DMS 273 (cell line): ENCODE measurements at regions not wholly inside any gene's neighbourhood (a gene's known extent, or its start where the extent isn't known, plus 50 kb on each side); places are given as distances from the start of the nearest gene placed in this dataset.

ENCODE experiments used
- DNase-seq: peaks from one replicate; lab custom pipeline; 2025; ENCODE audit not compliant: unreplicated experiment; lab: John Stamatoyannopoulos, UW

DNA sequence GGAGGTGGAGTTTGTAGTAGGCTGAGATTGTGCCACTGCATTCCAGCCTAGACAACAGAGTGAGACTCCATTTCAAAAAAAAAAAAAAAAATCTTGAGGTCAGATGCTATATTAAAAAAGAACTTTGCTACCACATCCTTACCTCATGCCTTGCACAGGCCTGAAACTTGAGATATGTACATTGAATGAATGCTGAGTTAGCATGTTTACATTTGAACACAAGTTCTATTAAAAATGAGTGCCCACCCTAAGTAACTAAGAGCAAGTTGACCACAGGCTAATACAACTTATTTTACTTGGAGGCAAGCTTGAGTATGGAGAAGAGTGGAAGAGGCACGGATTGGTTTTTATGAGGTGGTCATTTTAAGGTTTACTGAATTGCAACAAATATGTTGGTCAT, 276.6 kb upstream of the GATB start:
- DNase-seq: no peak

DNA sequence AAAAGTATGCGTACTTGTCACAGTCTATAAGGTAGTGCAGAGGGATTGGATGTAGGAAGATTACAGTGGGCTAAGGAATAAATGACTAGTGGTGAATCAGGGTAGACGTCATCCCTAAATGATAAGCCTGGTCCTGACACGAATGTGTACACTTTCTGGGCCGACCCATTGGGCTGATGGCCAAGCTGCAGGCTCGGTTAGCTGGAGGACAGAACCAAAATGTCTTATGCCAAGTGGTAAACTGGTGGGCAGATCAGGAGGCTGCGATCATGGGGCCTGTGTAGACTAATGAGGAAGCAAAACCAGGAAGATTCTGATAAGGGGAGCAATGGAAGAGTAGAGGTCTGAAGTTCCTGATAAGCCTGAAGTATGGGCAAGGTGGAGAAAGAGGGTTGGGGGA, 272.8 kb upstream of the GATB start:
- DNase-seq: no peak

DNA sequence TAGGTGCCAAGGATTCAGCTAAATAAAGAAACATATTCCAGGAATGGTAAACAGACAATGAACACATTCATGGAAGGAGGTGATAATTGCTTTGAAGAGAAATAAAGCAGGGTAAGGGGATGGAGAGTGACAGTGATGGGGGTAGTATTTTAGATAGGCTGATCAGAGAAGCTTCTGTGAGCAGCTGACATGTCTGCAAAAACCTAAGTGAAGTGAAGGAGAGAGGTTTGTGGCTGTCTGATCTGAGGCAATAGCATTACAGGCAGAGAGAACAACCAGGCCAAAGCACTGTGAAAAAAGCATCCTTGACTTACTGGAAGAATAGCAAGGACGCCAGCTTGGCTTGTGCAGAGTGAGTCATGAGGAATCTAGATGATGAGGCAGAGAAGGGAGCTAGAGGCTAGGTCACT, 271.9 kb upstream of the GATB start:
- no peak for DNase-seq

GRCh38 chr4:152029631-152030030, 268.8 kb upstream of the GATB start:
- DNase-seq: no peak

- no peak for DNase-seq
Observed at GRCh38 chr4:152028131-152028530, 267.3 kb upstream of the GATB start.

DNA sequence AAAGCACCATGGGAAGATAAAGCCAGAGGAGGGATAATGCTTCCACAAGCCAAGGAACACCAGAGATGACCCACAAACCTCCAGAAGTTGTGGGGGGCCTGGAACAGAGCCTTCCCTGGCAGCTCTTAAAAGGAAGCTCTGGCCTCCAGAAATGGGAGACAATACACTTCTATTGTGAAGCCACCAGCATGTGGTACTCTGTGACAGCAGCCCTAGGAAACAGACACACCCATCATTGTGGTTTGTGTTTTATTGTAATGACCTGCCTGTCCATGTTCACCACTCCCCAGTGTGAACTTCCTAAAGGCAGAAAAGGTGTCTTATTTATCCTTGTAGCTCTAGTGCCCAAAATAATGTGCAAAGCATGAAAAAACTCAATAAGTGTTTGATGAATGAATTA, 264.1 kb upstream of the GATB start:
- DNase-seq: no peak

DNA sequence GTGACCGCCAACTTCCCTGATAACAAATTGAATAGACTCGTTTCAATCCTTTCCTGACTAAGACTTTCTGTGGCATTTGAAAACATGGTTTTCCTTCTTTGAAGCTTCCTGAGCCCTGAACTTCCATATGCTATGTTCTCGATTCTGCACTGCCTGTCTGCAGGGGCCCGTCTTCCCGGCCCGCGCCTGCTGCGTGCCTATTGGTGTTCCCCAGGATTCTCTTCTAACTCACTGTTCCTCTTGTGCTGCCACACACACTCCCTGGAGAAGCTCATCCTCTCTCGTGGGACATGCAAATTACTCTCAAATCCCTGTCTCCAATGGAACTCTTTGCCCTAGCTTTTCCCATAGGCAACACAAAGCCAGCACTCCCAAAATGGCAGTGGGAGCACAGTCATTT, 262.9 kb upstream of the GATB start:
- DNase-seq: no peak

DNA sequence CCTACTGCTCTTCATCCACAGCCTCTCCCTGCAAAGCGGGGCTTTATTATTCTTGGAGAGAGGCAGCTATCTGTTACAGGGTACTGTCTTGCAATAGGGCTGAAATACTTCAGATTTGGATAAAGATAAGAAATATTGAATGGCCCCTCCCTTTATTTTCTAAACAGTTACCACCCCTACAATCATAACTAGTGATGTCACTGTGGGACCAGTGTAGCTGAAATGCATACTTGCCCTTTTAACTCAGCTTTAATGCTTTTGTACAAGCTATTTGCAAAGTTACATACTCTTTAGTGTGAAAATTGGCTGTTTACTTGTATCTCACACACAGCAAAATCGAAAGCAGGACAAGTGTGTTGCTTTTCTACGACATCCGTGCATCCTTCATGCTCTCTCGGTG, 261.7 kb upstream of the GATB start:
- no peak for DNase-seq

DNA sequence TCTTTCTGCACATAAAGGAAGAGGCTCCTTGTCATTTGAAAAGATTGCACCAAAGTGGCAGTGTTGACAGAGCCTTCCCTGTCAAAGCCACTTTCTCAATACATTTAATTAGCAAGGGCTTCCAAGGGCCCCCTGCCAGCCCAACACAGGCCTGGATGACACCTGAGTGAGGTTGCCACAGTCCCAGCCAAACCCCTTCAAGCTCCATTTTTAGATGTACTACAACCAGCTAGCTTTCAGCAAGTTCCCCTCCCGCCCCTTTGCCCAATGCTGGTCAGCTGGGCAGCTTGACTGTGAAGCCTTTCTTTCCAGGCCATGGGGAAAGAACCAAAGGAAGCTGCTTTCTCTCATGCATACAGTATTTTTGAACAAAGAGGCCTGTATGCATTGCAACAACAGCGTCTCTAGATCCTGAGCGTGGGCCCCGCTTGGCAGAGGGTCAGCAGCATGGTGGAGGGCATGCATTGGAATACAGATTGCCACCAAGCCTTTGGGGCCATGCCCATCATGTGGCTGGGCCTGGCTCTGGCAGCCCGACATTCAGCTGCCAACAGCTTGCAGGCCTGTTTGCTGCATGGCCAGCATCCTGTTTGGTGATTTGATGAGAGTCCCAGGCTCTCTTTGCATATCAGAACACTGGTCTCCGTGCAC, 261.1 kb upstream of the GATB start:
- DNase-seq: no peak

DNA sequence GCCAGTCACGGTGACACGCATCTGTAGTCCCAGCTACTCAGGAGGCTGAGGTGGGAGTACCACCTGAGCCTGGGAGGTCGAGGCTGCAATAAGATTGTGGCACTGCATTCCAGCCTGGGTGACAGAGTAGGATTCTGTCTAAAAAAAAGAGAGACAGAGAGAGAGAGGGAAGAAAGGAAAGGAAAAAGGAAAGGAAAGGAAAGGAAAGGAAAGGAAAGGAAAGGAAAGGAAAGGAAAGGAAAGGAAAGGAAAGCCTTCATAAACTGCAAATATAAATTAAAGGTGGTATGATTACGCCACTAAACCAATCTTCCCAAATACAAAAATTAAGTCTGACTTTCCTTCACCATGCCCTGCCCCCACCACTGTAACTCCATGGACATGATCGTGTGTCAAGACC, 259.3 kb upstream of the GATB start:
- no peak for DNase-seq

- no peak for DNase-seq
Observed at GRCh38 chr4:152016303-152016620, 255.5 kb upstream of the GATB start.

- no peak for DNase-seq
Observed at GRCh38 chr4:152015597-152016302, 254.9 kb upstream of the GATB start.

GRCh38 chr4:152014280-152014679, 253.5 kb upstream of the GATB start:
- DNase-seq: no peak

GRCh38 chr4:152011469-152011868, 250.7 kb upstream of the GATB start:
- DNase-seq: no peak

DNA sequence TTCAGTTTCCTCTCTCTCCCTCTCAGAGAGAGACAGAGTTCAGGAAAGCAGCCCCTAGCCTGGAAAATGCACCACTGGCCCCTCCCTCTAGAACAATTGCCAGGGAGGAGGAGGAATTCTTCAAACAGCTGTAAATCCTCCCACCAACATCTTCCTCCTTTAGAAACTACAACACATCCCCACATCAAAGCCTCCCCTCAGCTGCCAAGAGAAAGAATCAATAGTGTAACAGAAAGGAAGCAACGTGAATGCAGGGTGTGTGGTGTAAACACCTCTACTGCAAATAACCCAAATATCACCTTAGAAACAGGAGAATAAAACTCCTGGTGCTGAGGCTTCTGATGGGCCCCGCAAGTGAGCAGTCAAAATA, 249.9 kb upstream of the GATB start:
- no peak for DNase-seq

DNA sequence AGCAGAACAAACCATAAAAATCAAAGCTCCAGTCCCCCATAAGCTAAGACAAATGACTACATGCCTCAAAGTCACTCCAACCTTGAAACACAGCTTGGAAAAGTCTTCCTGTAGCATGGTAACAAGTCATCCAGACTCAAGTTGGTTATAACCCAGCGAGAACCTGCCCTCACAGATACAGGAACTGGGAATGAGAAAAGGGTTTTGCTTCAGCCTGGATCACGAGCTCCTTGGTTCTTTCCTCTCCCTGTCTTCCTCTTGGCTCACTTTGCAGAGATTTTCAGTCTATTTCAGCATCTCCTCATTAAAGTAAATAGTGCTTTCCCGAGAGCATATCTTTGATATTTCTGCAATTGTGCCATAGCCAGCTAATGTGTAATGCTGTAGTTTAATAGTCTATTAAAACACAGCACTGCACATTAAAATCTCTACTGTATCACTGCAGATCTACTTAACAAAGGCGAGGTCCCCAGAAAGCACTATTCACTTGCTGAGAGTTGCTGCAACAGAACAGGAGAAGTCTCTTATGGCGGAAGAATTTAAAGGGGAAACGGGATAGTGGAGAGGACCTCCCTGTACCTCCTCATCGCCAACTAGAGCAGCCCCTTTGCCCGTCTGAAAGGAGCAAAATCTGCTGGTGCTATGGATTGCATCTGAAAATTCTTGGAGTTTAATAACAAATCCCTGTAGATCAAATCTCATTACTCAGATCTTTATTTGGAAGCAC, 249.3 kb upstream of the GATB start:
- no peak for DNase-seq

GRCh38 chr4:152009031-152009670, 248.3 kb upstream of the GATB start:
- DNase-seq: no peak

- DNase-seq: no peak
Observed at GRCh38 chr4:152007111-152007510, 246.3 kb upstream of the GATB start.

- DNase-seq: no peak
Observed at GRCh38 chr4:152004801-152005200, 244.0 kb upstream of the GATB start.

DNA sequence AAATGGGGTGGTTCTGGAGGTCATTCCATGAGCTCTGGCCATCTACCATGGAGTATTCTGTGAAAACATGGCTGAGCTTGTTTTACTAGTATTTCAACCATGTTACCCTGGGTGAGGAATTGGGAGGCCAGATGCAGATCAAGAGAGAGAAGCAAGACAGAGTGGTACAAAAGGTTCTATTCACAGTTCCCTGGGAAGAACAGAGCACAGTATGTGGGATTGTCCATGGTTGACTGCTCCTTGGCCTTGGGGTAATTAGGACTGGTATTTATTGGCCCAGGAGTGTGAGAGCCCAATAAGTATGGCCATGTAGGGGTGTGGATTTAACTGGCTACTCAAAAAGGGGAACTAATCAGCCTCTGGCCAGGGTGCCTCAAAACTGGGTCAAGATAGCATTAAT, 239.7 kb upstream of the GATB start:
- DNase-seq: no peak

DNA sequence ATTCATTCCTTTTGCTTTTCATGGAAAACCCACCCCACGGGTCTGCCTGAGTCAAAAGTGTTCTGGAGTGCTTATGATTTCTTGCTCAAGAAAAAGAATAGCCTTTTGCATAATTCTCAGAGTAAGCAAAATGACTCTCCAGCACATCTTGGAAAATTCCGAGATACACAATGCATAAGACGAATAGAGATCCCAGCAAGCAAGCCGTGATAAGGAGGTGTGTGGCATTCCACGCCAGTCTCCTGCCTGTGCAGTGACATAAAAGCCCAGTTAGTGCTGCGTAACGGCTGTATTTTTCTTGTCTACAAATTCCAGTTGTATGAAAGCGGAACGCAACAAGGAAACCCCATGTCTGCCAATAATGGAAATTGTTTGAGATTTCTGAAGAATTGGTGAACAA, 237.9 kb upstream of the GATB start:
- no peak for DNase-seq

DNA sequence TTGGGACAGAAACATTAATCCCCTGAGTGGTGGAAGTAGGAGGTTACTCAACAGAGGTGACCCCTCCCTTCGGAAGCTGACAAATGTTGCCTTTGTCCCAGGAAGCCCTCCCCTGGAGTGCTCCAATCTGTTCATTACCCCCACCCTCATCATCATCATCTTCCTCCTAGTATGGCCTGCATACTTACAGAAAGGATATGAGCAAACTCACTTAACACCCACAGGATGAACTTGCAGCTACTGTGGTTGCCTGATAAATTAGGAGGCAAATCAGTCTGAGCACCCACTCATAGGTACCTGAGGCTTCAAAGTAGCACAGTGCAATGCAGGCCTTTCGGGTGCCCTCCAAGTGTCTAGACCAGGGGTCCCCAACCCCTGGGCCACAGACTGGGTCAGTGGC, 236.7 kb upstream of the GATB start:
- DNase-seq: no peak
